Inferior parietal cortex (tissue), 1 donor: ENCODE measurements at regions not wholly inside any gene's neighbourhood (a gene's known extent, or its start where the extent isn't known, plus 50 kb on each side); places are given as distances from the start of the nearest gene placed in this dataset.
"Not testable (repeated sequence)": the region's sequence is repeated elsewhere in the genome, so short reads cannot be mapped to it uniquely, and the experiment has no call there.

Experiments used
- DNase-seq: peaks from one replicate; pipeline ENCODE4 v3.0.0-alpha.2; 2016; ENCODE audit errors: extremely low spot score

- DNase-seq: no peak
Observed at GRCh38 chr2:142827170-142827569, 50.3 kb upstream of the KYNU start.

GRCh38 chr2:142825861-142826260, 51.6 kb upstream of the KYNU start:
- peak; percentile 20 for DNase-seq

GRCh38 chr2:142824756-142825155, 52.7 kb upstream of the KYNU start:
- DNase-seq: no peak

- DNase-seq: no peak
Observed at GRCh38 chr2:142822190-142822589, 55.3 kb upstream of the KYNU start.

GRCh38 chr2:142819411-142819810, 58.1 kb upstream of the KYNU start:
- DNase-seq: no peak

DNA sequence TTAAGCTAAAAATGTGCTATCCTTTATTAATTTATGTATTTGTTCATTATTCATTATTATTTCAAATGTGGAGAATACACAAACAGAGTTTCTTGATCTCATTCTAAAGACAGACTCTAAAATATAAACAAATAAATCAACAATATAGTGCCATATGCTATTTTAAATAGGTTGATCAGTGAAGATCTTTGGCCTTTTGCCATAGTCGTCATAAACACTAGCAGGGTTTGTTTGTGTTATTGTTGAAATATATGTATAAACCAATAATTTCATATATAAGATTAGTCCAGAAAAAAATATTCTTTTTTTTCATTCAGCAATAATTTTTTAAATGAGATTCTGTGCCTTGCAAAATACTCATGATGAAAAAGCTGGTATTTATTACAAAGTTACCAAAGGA, 62.1 kb upstream of the KYNU start:
- no peak for DNase-seq

- DNase-seq: no peak
Observed at GRCh38 chr2:142813830-142814829, 63.3 kb upstream of the KYNU start.

- not testable (repeated sequence) for DNase-seq
Observed at GRCh38 chr2:142811644-142812043, 65.8 kb upstream of the KYNU start.

DNA sequence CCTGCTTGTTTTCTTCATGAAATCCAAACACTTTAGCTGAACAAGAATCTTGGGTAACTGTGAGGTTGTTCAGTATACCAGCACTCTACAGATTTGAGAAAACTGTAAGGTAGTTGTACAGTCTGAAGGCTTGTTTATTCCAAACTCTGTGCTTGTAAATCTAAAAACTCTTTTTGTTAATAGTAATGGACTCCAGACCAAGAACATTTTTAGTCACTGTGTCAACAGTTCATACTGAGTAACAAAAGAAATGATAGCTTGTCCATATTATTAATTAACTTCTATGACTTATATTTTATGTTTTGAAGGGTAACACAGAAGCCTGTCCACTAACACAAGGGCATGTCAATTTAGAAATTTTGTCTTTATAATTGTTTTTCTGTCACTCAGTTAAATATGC, 72.2 kb upstream of the KYNU start:
- no peak for DNase-seq

DNA sequence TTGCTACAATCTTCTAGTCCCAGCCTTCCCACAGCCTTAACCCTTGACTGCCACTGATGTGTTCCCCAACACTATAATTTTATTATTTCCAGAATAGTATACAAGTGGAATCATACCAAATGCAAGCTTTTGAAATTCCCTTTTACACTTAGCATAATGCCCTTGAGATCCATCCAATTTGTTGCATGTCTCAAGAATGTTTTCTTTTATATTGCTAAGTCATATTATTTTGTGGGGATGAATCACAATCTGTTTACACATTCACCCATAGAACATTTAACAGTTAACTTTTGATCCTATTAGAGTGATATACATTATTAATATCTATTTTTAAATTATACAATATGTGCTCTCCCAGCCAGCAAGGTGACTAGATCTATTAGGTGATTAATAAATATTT, 74.3 kb upstream of the KYNU start:
- DNase-seq: no peak

- DNase-seq: no peak
Observed at GRCh38 chr2:142796588-142796987, 80.9 kb upstream of the KYNU start.

DNA sequence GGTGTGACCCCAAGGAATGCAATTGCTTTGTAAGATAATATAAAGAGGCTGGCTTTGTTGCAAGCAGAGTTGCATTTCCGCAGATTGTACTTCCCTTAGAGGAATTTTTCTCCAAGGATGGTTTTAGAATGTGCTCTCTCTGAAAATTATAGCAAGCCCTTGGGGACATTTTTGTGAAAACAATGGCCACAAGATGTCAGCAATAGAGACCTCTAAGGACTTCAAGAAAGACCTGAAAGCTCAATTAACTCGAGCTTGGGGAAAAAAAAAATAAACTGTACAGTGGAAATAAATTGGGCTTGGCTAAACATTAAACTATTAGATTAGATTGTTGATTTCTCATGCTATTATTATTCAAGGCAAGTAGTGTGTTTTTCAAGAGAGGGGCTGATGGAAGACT, 81.3 kb upstream of the KYNU start:
- DNase-seq: no peak

- no peak for DNase-seq
Observed at GRCh38 chr2:142794850-142795249, 82.6 kb upstream of the KYNU start.

GRCh38 chr2:142792328-142792727, 85.1 kb upstream of the KYNU start:
- not testable (repeated sequence) for DNase-seq

- no peak for DNase-seq
Observed at GRCh38 chr2:142791335-142791734, 86.1 kb upstream of the KYNU start.

DNA sequence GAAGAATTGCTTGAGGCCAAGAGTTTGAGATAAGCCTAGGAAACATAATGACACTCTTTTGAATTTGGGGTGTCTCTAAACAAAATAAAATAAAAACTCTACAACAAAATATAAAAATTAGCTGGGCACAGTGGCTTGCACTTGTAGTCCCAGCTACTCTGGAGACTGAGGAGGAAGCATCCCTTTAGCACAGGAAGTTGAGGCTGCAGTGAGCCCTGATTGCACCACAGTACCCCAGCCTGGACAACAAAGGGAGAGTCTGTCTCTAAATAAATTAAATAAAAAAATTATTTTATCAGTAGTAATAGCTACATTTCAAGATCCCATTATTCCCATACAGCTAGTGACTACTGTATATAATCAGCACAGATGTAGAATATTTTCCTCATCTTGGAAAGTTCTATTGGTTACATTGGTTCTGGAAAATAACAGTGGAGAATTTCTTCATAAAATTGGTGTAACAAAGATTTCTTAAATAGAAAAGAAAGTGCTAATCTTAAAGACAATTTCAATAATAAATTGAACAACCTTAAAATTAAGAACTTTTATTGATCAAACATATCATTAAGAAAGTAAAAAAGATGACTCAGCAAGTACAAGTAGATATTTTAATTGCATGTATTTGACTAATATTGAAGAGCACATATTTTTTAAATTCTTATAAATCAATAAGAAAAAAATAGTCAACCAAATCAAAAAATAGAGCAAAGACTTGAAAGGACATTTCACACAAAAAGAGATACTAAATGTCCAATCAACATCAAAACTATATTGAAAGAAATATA, 90.4 kb upstream of the KYNU start:
- no peak for DNase-seq

- no peak for DNase-seq
Observed at GRCh38 chr2:142782942-142783443, 94.5 kb upstream of the KYNU start.

DNA sequence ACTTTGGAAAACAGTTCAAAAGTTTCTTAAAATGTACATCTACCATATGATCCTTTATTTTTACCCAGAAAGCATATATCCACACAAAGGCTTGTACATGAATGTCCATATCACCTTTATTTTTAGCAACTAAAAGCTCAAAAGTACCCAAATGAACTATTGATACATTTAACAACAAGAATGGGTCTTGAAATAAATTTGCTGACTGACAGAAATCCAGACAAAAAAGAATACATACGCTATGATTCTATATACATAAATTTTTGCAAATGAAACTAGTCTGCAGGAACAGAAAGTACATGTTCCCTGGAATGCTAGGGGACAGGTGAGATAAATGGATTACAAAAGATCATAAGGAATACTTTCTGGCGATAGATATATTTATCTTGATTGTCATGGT, 96.3 kb upstream of the KYNU start:
- no peak for DNase-seq

GRCh38 chr2:142778289-142778688, 99.2 kb upstream of the KYNU start:
- DNase-seq: no peak

GRCh38 chr2:142777742-142778141, 99.7 kb upstream of the KYNU start:
- DNase-seq: no peak

- DNase-seq: no peak
Observed at GRCh38 chr2:142769761-142770160, 107.7 kb upstream of the KYNU start.

DNA sequence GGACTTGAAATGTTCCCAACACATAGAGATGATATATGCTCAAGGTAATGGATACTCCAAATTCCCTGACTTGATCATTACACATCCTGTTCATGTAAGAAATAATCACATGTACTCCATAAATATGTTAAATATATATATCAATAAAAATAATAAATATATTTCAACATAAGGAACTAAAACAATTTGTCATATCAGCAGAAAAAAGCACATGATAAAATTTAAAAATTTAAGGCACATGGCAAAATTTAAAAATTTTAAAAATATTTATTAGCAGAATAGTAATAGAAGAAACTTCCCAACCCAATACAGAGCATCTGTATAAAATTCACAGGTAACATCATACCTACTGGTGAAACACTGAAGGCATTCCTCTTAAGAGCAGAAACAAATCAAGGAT, 109.6 kb upstream of the KYNU start:
- DNase-seq: no peak

GRCh38 chr2:142758973-142759372, 118.5 kb upstream of the KYNU start:
- DNase-seq: no peak
